Trophoblast cell (in vitro differentiated cells and primary cell): ENCODE measurements at regions not wholly inside any gene's neighbourhood (a gene's known extent, or its start where the extent isn't known, plus 50 kb on each side); places are given as distances from the start of the nearest gene placed in this dataset.
"Not testable (repeated sequence)": the region's sequence is repeated elsewhere in the genome, so short reads cannot be mapped to it uniquely, and the experiment has no call there.

Source experiments
- DNase-seq, 2 donors: peaks; one replicate each; pipeline ENCODE4 v3.0.0-alpha.2; 2016
- H2AFZ ChIP-seq: 2 replicates; pipeline ENCODE4 v1.6.1; 2013; ENCODE audit warnings: low read length, moderate library complexity, mild to moderate bottlenecking; ENCODE audit not compliant: insufficient read depth, poor library complexity
- H2AK5ac ChIP-seq: 2 replicates; pipeline ENCODE4 v1.6.1; 2013; ENCODE audit warnings: mild to moderate bottlenecking, low read length
- H2BK120ac ChIP-seq: 2 replicates; pipeline ENCODE4 v1.6.1; 2013; ENCODE audit warnings: low read length, mild to moderate bottlenecking, moderate library complexity; ENCODE audit not compliant: insufficient read depth, poor library complexity
- H2BK12ac ChIP-seq: 2 replicates; pipeline ENCODE4 v1.6.1; 2013; ENCODE audit warnings: mild to moderate bottlenecking, low read length, moderate library complexity
- H2BK5ac ChIP-seq: 2 replicates; pipeline ENCODE4 v1.6.1; 2013; ENCODE audit warnings: low read length, low read depth, moderate library complexity, mild to moderate bottlenecking; ENCODE audit not compliant: poor library complexity
- H3K14ac ChIP-seq: 2 replicates; pipeline ENCODE4 v1.6.1; 2013; ENCODE audit warnings: mild to moderate bottlenecking, low read length
- H3K18ac ChIP-seq: 2 replicates; pipeline ENCODE4 v1.6.1; 2013; ENCODE audit warnings: mild to moderate bottlenecking, low read length
- H3K23ac ChIP-seq: 2 replicates; pipeline ENCODE4 v1.6.1; 2013; ENCODE audit warnings: low read length
- H3K27ac ChIP-seq: 2 replicates; pipeline ENCODE4 v1.5.1; 2013; ENCODE audit warnings: low read depth, mild to moderate bottlenecking, inconsistent platforms, low read length, moderate library complexity
- H3K27me3 ChIP-seq: 2 replicates; pipeline ENCODE4 v1.6.1; 2013; ENCODE audit warnings: inconsistent platforms, mild to moderate bottlenecking, low read length, moderate library complexity; ENCODE audit not compliant: insufficient read depth
- H3K36me3 ChIP-seq, 2 experiments: 1 replicate in 1 of 2; 2 replicates in 1 of 2; pipeline ENCODE4 v1.6.1; 2013; ENCODE audit warnings: low read length in 2 of 2, mild to moderate bottlenecking in 2 of 2, moderate library complexity in 1 of 2; ENCODE audit not compliant: insufficient read depth in 2 of 2, control insufficient read depth in 1 of 2
- H3K4ac ChIP-seq: 2 replicates; pipeline ENCODE4 v1.6.1; 2013; ENCODE audit warnings: low read depth, mild to moderate bottlenecking, low read length, moderate library complexity
- H3K4me1 ChIP-seq, 2 experiments: 1 replicate in 1 of 2; 2 replicates in 1 of 2; pipeline ENCODE4 v1.6.1; 2013; ENCODE audit warnings: low read length in 2 of 2, mild to moderate bottlenecking in 2 of 2, moderate library complexity in 1 of 2; ENCODE audit not compliant: insufficient read depth in 2 of 2, control insufficient read depth in 1 of 2
- H3K4me2 ChIP-seq: 2 replicates; pipeline ENCODE4 v1.6.1; 2013; ENCODE audit warnings: inconsistent platforms, mild to moderate bottlenecking, low read length, moderate library complexity
- H3K4me3 ChIP-seq: 2 replicates; pipeline ENCODE4 v1.5.1; 2013; ENCODE audit warnings: mild to moderate bottlenecking, low read depth, low read length, inconsistent platforms
- H3K79me1 ChIP-seq: one replicate; pipeline ENCODE4 v1.6.1; 2013; ENCODE audit warnings: low read length
- H3K79me2 ChIP-seq: 2 replicates; pipeline ENCODE4 v1.6.1; 2013; ENCODE audit warnings: low read length, mild to moderate bottlenecking; ENCODE audit not compliant: control insufficient read depth, insufficient read depth, poor library complexity
- H3K9ac ChIP-seq: 2 replicates; pipeline ENCODE4 v1.6.1; 2013; ENCODE audit warnings: mild to moderate bottlenecking, low read length
- H3K9me3 ChIP-seq: 2 replicates; pipeline ENCODE4 v1.6.1; 2013; ENCODE audit warnings: low read depth, mild to moderate bottlenecking, control low read depth, inconsistent platforms, low read length; ENCODE audit not compliant: insufficient read depth
- H4K12ac ChIP-seq: 2 replicates; pipeline ENCODE4 v1.6.1; 2013; ENCODE audit warnings: low read depth, mild to moderate bottlenecking, low read length, moderate library complexity
- H4K8ac ChIP-seq: 2 replicates; pipeline ENCODE4 v1.6.1; 2013; ENCODE audit warnings: low read depth, mild to moderate bottlenecking, low read length, moderate library complexity
- H4K91ac ChIP-seq: one replicate; pipeline ENCODE4 v1.6.1; 2013; ENCODE audit warnings: low read depth, mild to moderate bottlenecking, low read length, moderate library complexity
- WGBS: extraction: QIAGEN DNeasy Blood & Tissue Kit; methylation state at CpG from one replicate; pipeline ENCODE4 v1.1.7; 2013; ENCODE audit warnings: missing lambda C conversion rate; ENCODE audit not compliant: insufficient read length, insufficient coverage; ENCODE audit errors: extremely low coverage; 5-methylcytosine and 5-hydroxymethylcytosine counted together

DNA sequence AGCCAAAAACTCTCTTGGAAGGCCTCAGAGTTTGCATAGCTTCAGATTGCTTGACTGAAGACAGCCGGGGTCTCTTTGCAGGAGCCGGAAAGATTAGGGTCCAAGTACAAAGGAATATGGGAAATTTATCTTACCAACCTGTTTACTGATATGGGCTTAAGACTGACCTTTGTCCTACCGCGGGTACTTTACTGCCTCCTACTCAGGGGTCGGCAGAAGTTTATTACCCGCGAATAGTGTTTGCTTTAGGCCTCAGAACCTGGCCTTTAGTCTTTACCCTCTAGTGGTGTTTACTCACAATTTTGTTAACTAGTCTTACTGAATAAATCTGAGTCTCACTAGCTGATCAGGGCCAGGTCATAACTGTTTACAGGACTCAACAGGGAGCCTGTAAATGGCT is 765.4 kb upstream of the SPRY2 start:
- Histone ChIP-seq H2BK12ac (no peak overlapping the region), H3K14ac (no peak overlapping the region), H3K9ac (no peak overlapping the region), H2BK120ac (no peak overlapping the region), H3K27me3 (no peaks in the 10 kb centered on the region), H3K4me3 (no peak overlapping the region), H4K12ac (no peak overlapping the region), H3K18ac (no peak overlapping the region), H3K79me2 (no peaks in the 10 kb centered on the region), H4K91ac (no peak overlapping the region), H2AK5ac (no peak overlapping the region), H3K4me1 (no peaks in the 10 kb centered on the region), H3K79me1 (no peaks in the 10 kb centered on the region), H3K4ac (no peak overlapping the region), H4K8ac (no peak overlapping the region), H3K9me3 (no peaks in the 10 kb centered on the region), H3K36me3 (no peaks in the 10 kb centered on the region), H2BK5ac (no peak overlapping the region), H3K27ac (no peak overlapping the region), H3K23ac (no peak overlapping the region), H2AFZ (no peak overlapping the region), H3K4me2 (no peak overlapping the region)
- no peak for DNase-seq
- WGBS: no CpG with 5 or more reads among the region's 7 CpGs

DNA sequence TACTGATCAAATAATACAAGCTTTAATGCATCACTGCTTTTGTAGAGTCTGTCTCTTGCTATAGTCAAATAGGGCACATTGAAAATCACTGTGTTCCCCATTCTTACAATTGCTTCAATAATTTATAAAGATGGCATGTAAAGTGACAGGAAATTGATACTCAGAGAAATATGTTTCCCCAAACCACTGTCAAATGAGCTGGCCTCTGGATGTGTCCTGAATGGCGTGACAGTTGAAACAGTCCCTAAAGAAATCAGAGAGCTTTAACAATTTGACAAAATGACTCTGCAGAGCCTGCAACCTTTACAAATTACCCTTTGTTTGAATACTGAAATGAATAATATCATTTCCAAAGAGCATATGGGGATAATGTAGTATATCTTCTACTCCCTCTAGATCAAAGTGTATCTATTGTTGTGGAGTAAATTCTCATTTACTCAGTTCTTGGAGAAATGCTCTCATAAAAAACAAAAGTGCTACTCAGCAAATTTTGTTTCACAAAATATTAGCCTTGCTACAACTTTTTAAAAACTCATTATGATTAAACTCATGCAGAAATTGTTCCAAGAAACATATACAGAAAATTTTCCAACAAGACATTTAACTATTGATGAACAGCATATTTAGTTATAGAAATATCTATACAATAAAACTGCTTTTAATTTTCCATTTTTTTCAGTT is 763.2 kb upstream of the SPRY2 start:
- Histone ChIP-seq H4K8ac (no peak overlapping the region), H3K79me1 (no peaks in the 10 kb centered on the region), H2BK12ac (no peak overlapping the region), H4K12ac (no peak overlapping the region), H3K4me3 (no peak overlapping the region), H2BK120ac (no peak overlapping the region), H2AFZ (no peak overlapping the region), H3K9ac (no peak overlapping the region), H3K4me2 (no peak overlapping the region), H4K91ac (no peak overlapping the region), H2AK5ac (no peak overlapping the region), H2BK5ac (no peak overlapping the region), H3K27ac (no peak overlapping the region), H3K9me3 (no peaks in the 10 kb centered on the region), H3K27me3 (no peaks in the 10 kb centered on the region), H3K18ac (no peak overlapping the region), H3K36me3 (no peaks in the 10 kb centered on the region), H3K23ac (no peak overlapping the region), H3K14ac (no peak overlapping the region), H3K4me1 (no peaks in the 10 kb centered on the region), H3K4ac (no peak overlapping the region), H3K79me2 (no peaks in the 10 kb centered on the region)
- no peak for DNase-seq
- WGBS: no CpG with 5 or more reads among the region's 1 CpG

DNA sequence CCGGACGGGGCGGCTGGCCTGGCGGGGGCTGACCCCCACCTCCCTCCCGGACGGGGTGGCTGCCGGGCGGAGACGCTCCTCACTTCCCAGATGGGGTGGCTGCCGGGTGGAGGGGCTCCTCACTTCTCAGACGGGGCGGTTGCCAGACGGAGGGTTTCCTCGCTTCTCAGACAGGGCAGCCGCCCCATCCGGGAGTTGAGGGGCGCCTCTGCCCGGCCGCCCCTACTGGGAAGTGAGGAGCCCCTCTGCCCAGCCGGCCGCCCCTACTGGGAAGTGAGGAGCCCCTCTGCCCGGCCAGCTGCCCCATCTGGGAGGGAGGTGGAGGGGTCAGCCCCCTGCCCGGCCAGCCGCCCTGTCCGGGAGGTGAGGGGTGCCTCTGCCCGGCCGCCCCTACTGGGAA is 761.1 kb upstream of the SPRY2 start:
- H2AK5ac ChIP-seq, H3K27me3 ChIP-seq, H2BK120ac ChIP-seq: not testable (repeated sequence)

GRCh38 chr13:81089371-81090157 is 748.6 kb upstream of the SPRY2 start:
- Histone ChIP-seq H3K79me2 (no peaks in the 10 kb centered on the region), H2BK5ac (no peak overlapping the region), H3K27ac (no peak overlapping the region), H4K91ac (no peak overlapping the region), H2BK12ac (no peak overlapping the region), H3K18ac (no peak overlapping the region), H2AK5ac (no peak overlapping the region), H3K4me3 (no peak overlapping the region), H3K4me2 (no peak overlapping the region), H4K12ac (no peak overlapping the region), H3K23ac (no peak overlapping the region), H3K14ac (no peak overlapping the region), H3K27me3 (no peaks in the 10 kb centered on the region), H4K8ac (no peak overlapping the region), H3K4me1 (no peaks in the 10 kb centered on the region), H2BK120ac (no peak overlapping the region), H3K9ac (no peak overlapping the region), H3K36me3 (no peaks in the 10 kb centered on the region), H3K79me1 (no peaks in the 10 kb centered on the region), H3K9me3 (no peaks in the 10 kb centered on the region), H3K4ac (no peak overlapping the region), H2AFZ (no peak overlapping the region)
- DNase-seq: no peak
- no CpG with 5 or more reads among the region's 4 CpGs for WGBS

More for the DNA sequence above, 761.1 kb upstream of the SPRY2 start:
- not testable (repeated sequence) for H3K9ac ChIP-seq, H4K91ac ChIP-seq, H3K79me2 ChIP-seq, H3K79me1 ChIP-seq, H3K23ac ChIP-seq, H4K8ac ChIP-seq, H2BK5ac ChIP-seq, H4K12ac ChIP-seq, H2BK12ac ChIP-seq, H3K4me1 ChIP-seq, H2AFZ ChIP-seq, H3K18ac ChIP-seq, H3K36me3 ChIP-seq, H3K27ac ChIP-seq, H3K4me2 ChIP-seq, H3K4ac ChIP-seq, H3K9me3 ChIP-seq, H3K4me3 ChIP-seq, DNase-seq, H3K14ac ChIP-seq
- no CpG with 5 or more reads among the region's 27 CpGs for WGBS
